ENCODE measurements at regions not wholly inside any gene's neighbourhood (a gene's known extent, or its start where the extent isn't known, plus 50 kb on each side); places are given as distances from the start of the nearest gene placed in this dataset.

- POLR2A ChIA-PET = no interaction called here
- Mint-ChIP-seq H3K9me3 (peaks cover 0 to 2% (median 0%) of the 10 kb centered on the region in 5 donors), H3K36me3 (no peaks in the 10 kb centered on the region), H3K4me3 (no peak overlapping the region), H3K27me3 (peaks cover 1 to 6% of the 10 kb centered on the region in 2 donors), H3K27ac (peak overlapping the region in 1 of 8 donors; percentile 43), H3K4me1 (no peaks in the 10 kb centered on the region)
- no peaks in the 10 kb centered on the region for H3K9me3 ChIP-seq (ENCODE audit: low read length)
- no peaks in the 10 kb centered on the region for H3K27me3 ChIP-seq (ENCODE audit: insufficient read depth, low read length, poor library complexity, severe bottlenecking)
- DNase-seq = no peak
- no peak overlapping the region for H3K27ac ChIP-seq (ENCODE audit: low read depth, low read length)
- H3K4me3 ChIP-seq (ENCODE audit: low read length) = no peak overlapping the region
- CTCF ChIA-PET = no interaction called here
- no peaks in the 10 kb centered on the region for H3K36me3 ChIP-seq (ENCODE audit: insufficient read depth, low read length)
- no peaks in the 10 kb centered on the region for H3K4me1 ChIP-seq (ENCODE audit: insufficient read depth, low read length)
These were observed 132.2 kb upstream of the PRICKLE2 start for GRCh38 chr3:64357481-64357880.

GRCh38 chr3:64355401-64355807 lies 130.1 kb upstream of the PRICKLE2 start:
- Mint-ChIP-seq H3K27ac (no peak overlapping the region), H3K36me3 (no peaks in the 10 kb centered on the region), H3K4me3 (no peak overlapping the region), H3K27me3 (peaks cover under 1 to 1% of the 10 kb centered on the region in 2 donors), H3K4me1 (no peaks in the 10 kb centered on the region), H3K9me3 (no peaks in the 10 kb centered on the region)
- Histone ChIP-seq H3K4me1 (ENCODE audit: insufficient read depth, low read length) (no peaks in the 10 kb centered on the region), H3K36me3 (ENCODE audit: insufficient read depth, low read length) (no peaks in the 10 kb centered on the region), H3K4me3 (ENCODE audit: low read length) (no peak overlapping the region), H3K9me3 (ENCODE audit: low read length) (no peaks in the 10 kb centered on the region), H3K27ac (ENCODE audit: low read depth, low read length) (no peak overlapping the region), H3K27me3 (ENCODE audit: insufficient read depth, low read length, poor library complexity, severe bottlenecking) (no peaks in the 10 kb centered on the region)
- DNase-seq = no peak
- CTCF ChIA-PET = no interaction called here
- POLR2A ChIA-PET = no interaction called here

GRCh38 chr3:64354956-64355355 lies 129.7 kb upstream of the PRICKLE2 start:
- peaks cover 0 to 1% of the 10 kb centered on the region in 2 donors for H3K27me3 Mint-ChIP-seq
- no peaks in the 10 kb centered on the region for H3K36me3 Mint-ChIP-seq
- no peaks in the 10 kb centered on the region for H3K9me3 Mint-ChIP-seq
- no peaks in the 10 kb centered on the region for H3K27me3 ChIP-seq (ENCODE audit: insufficient read depth, low read length, poor library complexity, severe bottlenecking)
- ChIA-PET CTCF (no interaction called here), POLR2A (no interaction called here)
- H3K36me3 ChIP-seq (ENCODE audit: insufficient read depth, low read length) = no peaks in the 10 kb centered on the region
- H3K4me3 Mint-ChIP-seq = no peak overlapping the region
- no peaks in the 10 kb centered on the region for H3K4me1 Mint-ChIP-seq
- H3K9me3 ChIP-seq (ENCODE audit: low read length) = no peaks in the 10 kb centered on the region
- DNase-seq = no peak
- H3K27ac ChIP-seq (ENCODE audit: low read depth, low read length) = no peak overlapping the region
- H3K4me3 ChIP-seq (ENCODE audit: low read length) = no peak overlapping the region
- H3K27ac Mint-ChIP-seq = no peak overlapping the region
- no peaks in the 10 kb centered on the region for H3K4me1 ChIP-seq (ENCODE audit: insufficient read depth, low read length)

GRCh38 chr3:64354221-64354620 lies 129.0 kb upstream of the PRICKLE2 start:
- Histone ChIP-seq H3K4me3 (ENCODE audit: low read length) (no peak overlapping the region), H3K4me1 (ENCODE audit: insufficient read depth, low read length) (no peaks in the 10 kb centered on the region), H3K36me3 (ENCODE audit: insufficient read depth, low read length) (no peaks in the 10 kb centered on the region), H3K27me3 (ENCODE audit: insufficient read depth, low read length, poor library complexity, severe bottlenecking) (no peaks in the 10 kb centered on the region), H3K9me3 (ENCODE audit: low read length) (no peaks in the 10 kb centered on the region), H3K27ac (ENCODE audit: low read depth, low read length) (no peak overlapping the region)
- CTCF ChIA-PET = no interaction called here
- H3K27ac Mint-ChIP-seq = no peak overlapping the region
- H3K27me3 Mint-ChIP-seq = peaks cover 0 to 1% of the 10 kb centered on the region in 2 donors
- no peaks in the 10 kb centered on the region for H3K4me1 Mint-ChIP-seq
- no peak overlapping the region for H3K4me3 Mint-ChIP-seq
- H3K36me3 Mint-ChIP-seq = no peaks in the 10 kb centered on the region
- no peaks in the 10 kb centered on the region for H3K9me3 Mint-ChIP-seq
- no peak for DNase-seq
- POLR2A ChIA-PET = no interaction called here

GRCh38 chr3:64353226-64353625 lies 128.0 kb upstream of the PRICKLE2 start:
- no peaks in the 10 kb centered on the region for H3K4me1 Mint-ChIP-seq
- CTCF ChIA-PET = no interaction called here
- H3K4me3 ChIP-seq (ENCODE audit: low read length) = no peak overlapping the region

GRCh38 chr3:64352639-64352992 lies 127.3 kb upstream of the PRICKLE2 start:
- no peak for DNase-seq
- no peaks in the 10 kb centered on the region for H3K36me3 ChIP-seq (ENCODE audit: insufficient read depth, low read length)
- Mint-ChIP-seq H3K27ac (no peak overlapping the region), H3K4me3 (no peak overlapping the region), H3K4me1 (no peaks in the 10 kb centered on the region), H3K27me3 (peaks cover 2 to 4% of the 10 kb centered on the region in 2 donors), H3K9me3 (peaks cover 0 to 2% (median 0%) of the 10 kb centered on the region in 5 donors), H3K36me3 (no peaks in the 10 kb centered on the region)
- ChIA-PET CTCF (no interaction called here), POLR2A (no interaction called here)
- no peak overlapping the region for H3K27ac ChIP-seq (ENCODE audit: low read depth, low read length)
- no peaks in the 10 kb centered on the region for H3K9me3 ChIP-seq (ENCODE audit: low read length)
- H3K4me3 ChIP-seq (ENCODE audit: low read length) = no peak overlapping the region
- no peaks in the 10 kb centered on the region for H3K27me3 ChIP-seq (ENCODE audit: insufficient read depth, low read length, poor library complexity, severe bottlenecking)
- H3K4me1 ChIP-seq (ENCODE audit: insufficient read depth, low read length) = no peaks in the 10 kb centered on the region

More at GRCh38 chr3:64353226-64353625, 128.0 kb upstream of the PRICKLE2 start:
- Histone ChIP-seq H3K9me3 (ENCODE audit: low read length) (no peaks in the 10 kb centered on the region), H3K27ac (ENCODE audit: low read depth, low read length) (no peak overlapping the region), H3K36me3 (ENCODE audit: insufficient read depth, low read length) (no peaks in the 10 kb centered on the region), H3K27me3 (ENCODE audit: insufficient read depth, low read length, poor library complexity, severe bottlenecking) (no peaks in the 10 kb centered on the region), H3K4me1 (ENCODE audit: insufficient read depth, low read length) (no peaks in the 10 kb centered on the region)
- Mint-ChIP-seq H3K27ac (no peak overlapping the region), H3K36me3 (no peaks in the 10 kb centered on the region), H3K4me3 (no peak overlapping the region), H3K9me3 (peaks cover 0 to 2% (median 0%) of the 10 kb centered on the region in 5 donors), H3K27me3 (peaks cover 0 to 1% of the 10 kb centered on the region in 2 donors)
- DNase-seq = no peak
- POLR2A ChIA-PET = no interaction called here

- ChIA-PET POLR2A (no interaction called here), CTCF (interaction anchor here (0.7 kb wide), 1 partner anchor 17 kb away, joined by 3 read pairs; no protein-coding TSS in a partner anchor)
- peaks cover 0 to 2% (median 0%) of the 10 kb centered on the region in 5 donors for H3K9me3 Mint-ChIP-seq
- Histone ChIP-seq H3K27ac (ENCODE audit: low read depth, low read length) (no peak overlapping the region), H3K36me3 (ENCODE audit: insufficient read depth, low read length) (no peaks in the 10 kb centered on the region), H3K9me3 (ENCODE audit: low read length) (no peaks in the 10 kb centered on the region), H3K27me3 (ENCODE audit: insufficient read depth, low read length, poor library complexity, severe bottlenecking) (no peaks in the 10 kb centered on the region), H3K4me3 (ENCODE audit: low read length) (no peak overlapping the region), H3K4me1 (ENCODE audit: insufficient read depth, low read length) (no peaks in the 10 kb centered on the region)
- DNase-seq = no peak
- H3K4me3 Mint-ChIP-seq = no peak overlapping the region
- peaks cover 2 to 4% of the 10 kb centered on the region in 2 donors for H3K27me3 Mint-ChIP-seq
- H3K27ac Mint-ChIP-seq = no peak overlapping the region
- H3K4me1 Mint-ChIP-seq = no peaks in the 10 kb centered on the region
- H3K36me3 Mint-ChIP-seq = no peaks in the 10 kb centered on the region
These were observed 126.7 kb upstream of the PRICKLE2 start for GRCh38 chr3:64351713-64352638.

GRCh38 chr3:64349551-64349950 lies 124.3 kb upstream of the PRICKLE2 start:
- DNase-seq = no peak
- H3K4me1 Mint-ChIP-seq = no peaks in the 10 kb centered on the region

More at GRCh38 chr3:64349551-64349950, 124.3 kb upstream of the PRICKLE2 start:
- Histone ChIP-seq H3K27ac (ENCODE audit: low read depth, low read length) (no peak overlapping the region), H3K4me3 (ENCODE audit: low read length) (no peak overlapping the region), H3K36me3 (ENCODE audit: insufficient read depth, low read length) (no peaks in the 10 kb centered on the region), H3K4me1 (ENCODE audit: insufficient read depth, low read length) (no peaks in the 10 kb centered on the region), H3K27me3 (ENCODE audit: insufficient read depth, low read length, poor library complexity, severe bottlenecking) (no peaks in the 10 kb centered on the region), H3K9me3 (ENCODE audit: low read length) (no peaks in the 10 kb centered on the region)
- no peaks in the 10 kb centered on the region for H3K36me3 Mint-ChIP-seq
- no peak overlapping the region for H3K27ac Mint-ChIP-seq
- no peak overlapping the region for H3K4me3 Mint-ChIP-seq
- peaks cover 0 to 2% (median 0%) of the 10 kb centered on the region in 5 donors for H3K9me3 Mint-ChIP-seq
- CTCF ChIA-PET = interaction anchor here (0.7 kb wide), 1 partner anchor 17 kb away, joined by 3 read pairs; no protein-coding TSS in a partner anchor
- peaks cover 2 to 4% of the 10 kb centered on the region in 2 donors for H3K27me3 Mint-ChIP-seq
- POLR2A ChIA-PET = no interaction called here
